HG03060 (cell line): ENCODE measurements at regions not wholly inside any gene's neighbourhood (a gene's known extent, or its start where the extent isn't known, plus 50 kb on each side); places are given as distances from the start of the nearest gene placed in this dataset.

ENCODE experiments used
- ATAC-seq: cut with Tn5 transposase; IDR thresholded peaks from one replicate; pipeline ENCODE4 v1.9.1; 2021; ENCODE audit warnings: low read depth, moderate number of reproducible peaks; ENCODE audit not compliant: unreplicated experiment

DNA sequence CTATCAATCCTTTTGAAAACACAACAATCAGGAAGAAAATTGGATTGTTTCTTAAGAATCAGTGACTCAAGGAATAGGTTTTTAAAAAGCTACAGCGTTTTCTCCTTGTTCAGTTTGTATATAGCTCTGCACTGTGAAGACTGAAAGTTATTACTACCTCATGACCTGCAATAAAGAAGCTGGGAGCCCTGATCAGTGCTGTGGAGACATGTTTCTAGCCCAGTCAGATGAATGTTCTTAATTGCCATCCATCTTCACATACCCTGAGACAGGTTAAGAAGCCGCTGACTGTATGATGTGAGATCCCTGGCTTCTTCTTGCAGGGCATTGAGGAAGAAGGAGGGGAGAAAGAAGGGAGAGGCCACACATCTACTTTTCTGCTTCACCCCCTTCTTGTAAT lies 58.0 kb upstream of the VWC2 start:
- ATAC-seq = no peak

DNA sequence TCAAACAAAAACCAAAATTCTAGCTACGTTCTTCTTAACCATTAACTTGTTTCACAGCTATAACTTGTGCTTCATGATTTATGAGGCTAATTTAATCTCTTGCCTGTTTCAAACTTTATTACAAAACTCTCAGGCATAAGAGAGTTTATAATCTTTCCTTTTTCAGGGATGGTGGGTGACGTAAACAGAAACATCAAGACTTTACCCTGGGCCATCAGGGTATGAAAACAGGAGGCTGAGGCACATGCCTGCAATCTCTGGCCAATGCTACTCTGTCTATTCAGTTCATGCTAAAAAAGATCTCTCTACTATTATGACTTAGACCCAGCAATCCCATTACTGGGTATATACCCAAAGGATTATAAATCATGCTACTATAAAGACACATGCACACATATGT lies 55.9 kb upstream of the VWC2 start:
- no peak for ATAC-seq

- ATAC-seq = no peak
Observed at GRCh38 chr7:49718760-49719159, 54.7 kb upstream of the VWC2 start.

- ATAC-seq = no peak
Observed at GRCh38 chr7:49721441-49721840, 52.0 kb upstream of the VWC2 start.
